Neural progenitor cell (in vitro differentiated cells): ENCODE measurements at regions not wholly inside any gene's neighbourhood (a gene's known extent, or its start where the extent isn't known, plus 50 kb on each side); places are given as distances from the start of the nearest gene placed in this dataset.

Source experiments
- DNase-seq: peaks from one replicate; pipeline ENCODE4 v3.0.0-alpha.2; 2016; ENCODE audit warnings: low spot score
- H2AFZ ChIP-seq: fragments of 200-600 bp; sonication (generic); replicated peaks from 2 replicates; pipeline ENCODE4 v1.6.1; 2016; ENCODE audit warnings: antibody characterized with exemption
- H3F3A ChIP-seq: fragments of 200-600 bp; sonication (generic); 2 replicates; pipeline ENCODE4 v1.6.1; 2016; ENCODE audit warnings: antibody characterized with exemption, low read depth
- H3K27ac ChIP-seq: fragments of 200-600 bp; sonication (generic); 2 replicates; pipeline ENCODE4 v1.5.1; 2016; ENCODE audit warnings: mild to moderate bottlenecking
- H3K27me3 ChIP-seq: fragments of 200-600 bp; sonication (generic); 2 replicates; pipeline ENCODE4 v1.6.1; 2016; ENCODE audit warnings: mild to moderate bottlenecking, moderate library complexity
- H3K36me3 ChIP-seq: fragments of 200-600 bp; sonication (generic); 2 replicates; pipeline ENCODE4 v1.5.1; 2016
- H3K4me1 ChIP-seq: fragments of 200-600 bp; sonication (generic); 2 replicates; pipeline ENCODE4 v1.6.1; 2016; ENCODE audit warnings: mixed run types
- H3K4me2 ChIP-seq: fragments of 200-600 bp; sonication (generic); 2 replicates; pipeline ENCODE4 v1.6.1; 2016
- H3K4me3 ChIP-seq: fragments of 200-600 bp; sonication (generic); 2 replicates; pipeline ENCODE4 v1.5.1; 2016
- H3K79me2 ChIP-seq: fragments of 200-600 bp; sonication (generic); 2 replicates; pipeline ENCODE4 v1.6.1; 2016; ENCODE audit warnings: low read depth
- H3K9ac ChIP-seq: fragments of 200-600 bp; sonication (generic); 2 replicates; pipeline ENCODE4 v1.6.1; 2016
- H3K9me3 ChIP-seq: fragments of 200-600 bp; sonication (generic); 2 replicates; pipeline ENCODE4 v1.5.1; 2016; ENCODE audit warnings: low read depth
- H4K20me1 ChIP-seq: fragments of 200-600 bp; sonication (generic); 2 replicates; pipeline ENCODE4 v1.6.1; 2016; ENCODE audit warnings: low read depth
- H3K27ac Mint-ChIP-seq: 3 replicates; pipeline ENCODE4 v1.8.0; 2021; ENCODE audit warnings: mixed read lengths
- H3K27me3 Mint-ChIP-seq: 2 replicates; pipeline ENCODE4 v1.8.0; 2022; ENCODE audit warnings: low read depth, mild to moderate bottlenecking, inconsistent platforms, moderate library complexity, mixed read lengths; ENCODE audit not compliant: insufficient read depth
- H3K36me3 Mint-ChIP-seq: 3 replicates; pipeline ENCODE4 v1.8.0; 2021; ENCODE audit warnings: mixed read lengths
- H3K4me1 Mint-ChIP-seq: 3 replicates; pipeline ENCODE4 v1.8.0; 2021; ENCODE audit warnings: mixed read lengths
- H3K4me3 Mint-ChIP-seq: 3 replicates; pipeline ENCODE4 v1.8.0; 2021; ENCODE audit warnings: mild to moderate bottlenecking, moderate library complexity, mixed read lengths
- H3K9me3 Mint-ChIP-seq: 3 replicates; pipeline ENCODE4 v1.8.0; 2020; ENCODE audit warnings: mixed read lengths
- EZH2 ChIP-seq: fragments of 200-600 bp; sonication (generic); IDR thresholded peaks from 2 replicates; pipeline ENCODE4 v1.6.1; 2017; ENCODE audit warnings: antibody characterized with exemption, mild to moderate bottlenecking, moderate library complexity
- EZH2phosphoT487 ChIP-seq: fragments of 200-600 bp; sonication (generic); IDR thresholded peaks from 2 replicates; pipeline ENCODE4 v1.6.1; 2017; ENCODE audit warnings: antibody characterized with exemption
- TF ChIP-seq, protein P1 (sequence below): fragments of 200-600 bp; sonication (generic); IDR thresholded peaks from 2 replicates; pipeline ENCODE4 v1.5.1; 2017; ENCODE audit warnings: antibody characterized with exemption, mild to moderate bottlenecking

GRCh38 chr1:147473733-147474049 lies 67.6 kb upstream of the BCL9 start:
- H3K9me3 Mint-ChIP-seq, result peaks cover under 1% of the 10 kb centered on the region
- no peak overlapping the region for H3K4me2 ChIP-seq
- H3K36me3 ChIP-seq, result no peaks in the 10 kb centered on the region
- H3K27me3 Mint-ChIP-seq, result no peaks in the 10 kb centered on the region
- no peaks in the 10 kb centered on the region for H4K20me1 ChIP-seq
- H3K4me1 Mint-ChIP-seq, result no peaks in the 10 kb centered on the region
- H3K4me1 ChIP-seq, result no peaks in the 10 kb centered on the region
- H3K9ac ChIP-seq, result no peak overlapping the region
- no peak overlapping the region for H3K27ac Mint-ChIP-seq
- H3K36me3 Mint-ChIP-seq, result no peaks in the 10 kb centered on the region
- no peak overlapping the region for H3K27ac ChIP-seq
- H3F3A ChIP-seq, result no peaks in the 10 kb centered on the region
- TF ChIP-seq, protein P1, sequence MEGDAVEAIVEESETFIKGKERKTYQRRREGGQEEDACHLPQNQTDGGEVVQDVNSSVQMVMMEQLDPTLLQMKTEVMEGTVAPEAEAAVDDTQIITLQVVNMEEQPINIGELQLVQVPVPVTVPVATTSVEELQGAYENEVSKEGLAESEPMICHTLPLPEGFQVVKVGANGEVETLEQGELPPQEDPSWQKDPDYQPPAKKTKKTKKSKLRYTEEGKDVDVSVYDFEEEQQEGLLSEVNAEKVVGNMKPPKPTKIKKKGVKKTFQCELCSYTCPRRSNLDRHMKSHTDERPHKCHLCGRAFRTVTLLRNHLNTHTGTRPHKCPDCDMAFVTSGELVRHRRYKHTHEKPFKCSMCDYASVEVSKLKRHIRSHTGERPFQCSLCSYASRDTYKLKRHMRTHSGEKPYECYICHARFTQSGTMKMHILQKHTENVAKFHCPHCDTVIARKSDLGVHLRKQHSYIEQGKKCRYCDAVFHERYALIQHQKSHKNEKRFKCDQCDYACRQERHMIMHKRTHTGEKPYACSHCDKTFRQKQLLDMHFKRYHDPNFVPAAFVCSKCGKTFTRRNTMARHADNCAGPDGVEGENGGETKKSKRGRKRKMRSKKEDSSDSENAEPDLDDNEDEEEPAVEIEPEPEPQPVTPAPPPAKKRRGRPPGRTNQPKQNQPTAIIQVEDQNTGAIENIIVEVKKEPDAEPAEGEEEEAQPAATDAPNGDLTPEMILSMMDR, result no peak
- TF ChIP-seq EZH2, result no peak
- no peak for TF ChIP-seq EZH2phosphoT487
- H3K9me3 ChIP-seq, result no peaks in the 10 kb centered on the region
- H3K4me3 Mint-ChIP-seq, result no peak overlapping the region
- H3K27me3 ChIP-seq, result no peaks in the 10 kb centered on the region
- no peak overlapping the region for H3K4me3 ChIP-seq
- H3K79me2 ChIP-seq, result no peaks in the 10 kb centered on the region
- no peak overlapping the region for H2AFZ ChIP-seq
- no peak for DNase-seq

DNA sequence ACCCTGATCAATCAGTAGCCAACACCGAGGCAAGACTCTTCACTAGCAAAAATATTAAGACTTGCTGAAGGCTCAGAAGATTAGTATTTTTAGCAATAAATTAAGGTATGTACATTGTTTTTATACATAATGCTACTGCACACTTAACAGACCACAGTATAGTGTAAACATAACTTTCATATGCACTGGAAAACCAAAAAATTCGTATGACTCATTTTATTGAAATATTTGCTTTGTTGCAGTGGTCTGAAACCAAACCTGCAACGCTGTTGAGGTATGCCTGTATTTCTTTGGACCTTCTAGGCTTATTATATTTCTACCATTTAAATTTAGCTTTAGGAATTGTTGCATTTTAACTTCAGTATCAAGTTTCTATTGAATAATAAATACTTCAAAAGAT lies 65.8 kb upstream of the BCL9 start:
- Mint-ChIP-seq H3K9me3 (peaks cover 2% of the 10 kb centered on the region), H3K4me1 (no peaks in the 10 kb centered on the region), H3K4me3 (no peak overlapping the region), H3K27me3 (no peaks in the 10 kb centered on the region), H3K27ac (no peak overlapping the region), H3K36me3 (no peaks in the 10 kb centered on the region)
- no peaks in the 10 kb centered on the region for H3K36me3 ChIP-seq
- no peak overlapping the region for H2AFZ ChIP-seq
- H3K27ac ChIP-seq, result no peak overlapping the region
- TF ChIP-seq EZH2, result no peak
- no peak for TF ChIP-seq EZH2phosphoT487
- TF ChIP-seq, protein P1, result no peak
- no peak overlapping the region for H3K4me2 ChIP-seq
- DNase-seq, result no peak
- H3K27me3 ChIP-seq, result no peaks in the 10 kb centered on the region
- H3K4me1 ChIP-seq, result no peaks in the 10 kb centered on the region
- no peak overlapping the region for H3K9ac ChIP-seq
- no peaks in the 10 kb centered on the region for H3K79me2 ChIP-seq
- H3F3A ChIP-seq, result no peaks in the 10 kb centered on the region
- H3K9me3 ChIP-seq, result no peaks in the 10 kb centered on the region
- no peaks in the 10 kb centered on the region for H4K20me1 ChIP-seq
- H3K4me3 ChIP-seq, result no peak overlapping the region

DNA sequence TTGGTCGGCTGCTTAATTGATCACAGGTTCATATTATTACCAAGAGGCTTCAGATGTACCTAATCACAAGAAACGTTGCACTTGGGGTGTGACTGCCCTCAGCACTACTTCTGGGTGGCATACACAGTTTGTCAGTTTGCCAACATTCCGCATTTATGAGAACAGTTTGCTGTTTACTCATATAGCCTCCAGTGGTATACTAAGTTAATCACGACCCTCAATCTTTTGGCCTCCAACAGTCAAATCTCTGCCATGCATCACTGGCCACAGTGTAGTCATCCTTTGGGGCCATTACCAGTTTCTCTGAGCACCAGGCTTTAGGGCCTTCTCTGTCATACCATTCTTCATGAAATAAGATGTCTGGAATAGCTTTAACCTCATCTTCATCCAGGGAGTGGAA lies 62.8 kb upstream of the BCL9 start:
- no peak overlapping the region for H3K27ac Mint-ChIP-seq
- no peak overlapping the region for H3K4me3 ChIP-seq
- DNase-seq, result no peak
- no peak overlapping the region for H3K27ac ChIP-seq
- H3K4me2 ChIP-seq, result no peak overlapping the region
- no peaks in the 10 kb centered on the region for H3K27me3 ChIP-seq
- H3K9me3 Mint-ChIP-seq, result peaks cover 2% of the 10 kb centered on the region
- no peak overlapping the region for H3K4me3 Mint-ChIP-seq
- no peaks in the 10 kb centered on the region for H3K4me1 ChIP-seq
- H3K36me3 Mint-ChIP-seq, result no peaks in the 10 kb centered on the region
- H4K20me1 ChIP-seq, result no peaks in the 10 kb centered on the region
- H3K36me3 ChIP-seq, result no peaks in the 10 kb centered on the region
- H3K27me3 Mint-ChIP-seq, result no peaks in the 10 kb centered on the region
- H3F3A ChIP-seq, result no peaks in the 10 kb centered on the region
- H3K79me2 ChIP-seq, result no peaks in the 10 kb centered on the region
- H2AFZ ChIP-seq, result no peak overlapping the region
- no peak overlapping the region for H3K9ac ChIP-seq
- TF ChIP-seq, protein P1, result no peak
- TF ChIP-seq EZH2phosphoT487 (no peak), EZH2 (no peak)
- H3K9me3 ChIP-seq, result no peaks in the 10 kb centered on the region
- H3K4me1 Mint-ChIP-seq, result no peaks in the 10 kb centered on the region
